Bronchial epithelial cell (primary cell): ENCODE measurements at regions not wholly inside any gene's neighbourhood (a gene's known extent, or its start where the extent isn't known, plus 50 kb on each side); places are given as distances from the start of the nearest gene placed in this dataset.

ENCODE experiments used
- DNase-seq: peaks from one replicate; pipeline ENCODE4 v3.0.0-alpha.2; 2010; ENCODE audit warnings: low read depth
- FAIRE-seq: peaks from 2 replicates; lab custom pipeline; 2011; peaks lifted over from hg19 to GRCh38; lab: Jason Lieb, UNC
- H3K27me3 ChIP-seq: 2 replicates; pipeline ENCODE4 v1.5.1; 2011; ENCODE audit warnings: low read length; ENCODE audit not compliant: control insufficient read depth, insufficient read depth
- H3K36me3 ChIP-seq: 2 replicates; pipeline ENCODE4 v1.5.1; 2011; ENCODE audit warnings: low read length; ENCODE audit not compliant: control insufficient read depth, insufficient read depth
- H3K4me3 ChIP-seq: 2 replicates; pipeline ENCODE4 v1.5.1; 2011; ENCODE audit warnings: mild to moderate bottlenecking, low read depth, low read length, control low read depth
- CTCF ChIP-seq: IDR thresholded peaks from 2 replicates; pipeline ENCODE4 v1.5.1; 2011; ENCODE audit warnings: mild to moderate bottlenecking, moderate library complexity, low read length, control low read depth, inconsistent platforms; ENCODE audit not compliant: insufficient read depth, severe bottlenecking

GRCh38 chr21:32099812-32100416 is 178.9 kb downstream of the MIS18A start:
- FAIRE-seq = no peak

GRCh38 chr21:32096411-32096810 is 182.4 kb downstream of the MIS18A start:
- Histone ChIP-seq H3K4me3 (no peak overlapping the region), H3K36me3 (no peaks in the 10 kb centered on the region), H3K27me3 (no peaks in the 10 kb centered on the region)
- TF ChIP-seq CTCF = no peak
- DNase-seq (no peak), FAIRE-seq (no peak)

More at GRCh38 chr21:32099812-32100416, 178.9 kb downstream of the MIS18A start:
- DNase-seq = no peak
- no peaks in the 10 kb centered on the region for H3K36me3 ChIP-seq
- no peak for TF ChIP-seq CTCF
- no peak overlapping the region for H3K4me3 ChIP-seq
- H3K27me3 ChIP-seq = no peaks in the 10 kb centered on the region

GRCh38 chr21:32094804-32095203 is 184.0 kb downstream of the MIS18A start:
- DNase-seq = no peak
- no peaks in the 10 kb centered on the region for H3K36me3 ChIP-seq
- TF ChIP-seq CTCF = no peak
- H3K27me3 ChIP-seq = no peaks in the 10 kb centered on the region
- FAIRE-seq = no peak
- H3K4me3 ChIP-seq = no peak overlapping the region

- Histone ChIP-seq H3K4me3 (no peak overlapping the region), H3K27me3 (no peaks in the 10 kb centered on the region), H3K36me3 (no peaks in the 10 kb centered on the region)
- no peak for TF ChIP-seq CTCF
- DNase-seq (no peak), FAIRE-seq (no peak)
These were observed 185.0 kb downstream of the MIS18A start for GRCh38 chr21:32093646-32094462.

GRCh38 chr21:32090956-32091355 is 187.9 kb downstream of the MIS18A start:
- FAIRE-seq = peak; percentile 18

More at GRCh38 chr21:32090956-32091355, 187.9 kb downstream of the MIS18A start:
- no peak for TF ChIP-seq CTCF
- DNase-seq = no peak
- H3K27me3 ChIP-seq = no peaks in the 10 kb centered on the region
- no peaks in the 10 kb centered on the region for H3K36me3 ChIP-seq
- no peak overlapping the region for H3K4me3 ChIP-seq
